Skeletal muscle tissue (tissue), 3 donors: ENCODE measurements at regions not wholly inside any gene's neighbourhood (a gene's known extent, or its start where the extent isn't known, plus 50 kb on each side); places are given as distances from the start of the nearest gene placed in this dataset.
"Not testable (repeated sequence)": the region's sequence is repeated elsewhere in the genome, so short reads cannot be mapped to it uniquely, and the experiment has no call there.

Experiments used
- H3K27ac ChIP-seq: one replicate; pipeline ENCODE4 v1.7.0; 2013; ENCODE audit warnings: mild to moderate bottlenecking, low read depth, low read length, inconsistent platforms
- H3K27me3 ChIP-seq, 3 donors: one replicate each; pipeline ENCODE4 v1.7.0; 2013; ENCODE audit warnings: low read length in 3 of 3; ENCODE audit not compliant: control insufficient read depth in 3 of 3, insufficient read depth in 3 of 3
- H3K36me3 ChIP-seq, 3 donors: one replicate each; pipeline ENCODE4 v1.7.0; 2013; ENCODE audit warnings: low read length in 3 of 3; ENCODE audit not compliant: control insufficient read depth in 3 of 3, insufficient read depth in 3 of 3
- H3K4me1 ChIP-seq, 3 donors: one replicate each; pipeline ENCODE4 v1.7.0; 2013; ENCODE audit warnings: low read length in 3 of 3, mild to moderate bottlenecking in 3 of 3; ENCODE audit not compliant: control insufficient read depth in 3 of 3, insufficient read depth in 3 of 3
- H3K4me3 ChIP-seq, 3 donors: one replicate each; pipeline ENCODE4 v1.7.0; 2013; ENCODE audit warnings: low read length in 3 of 3
- H3K9ac ChIP-seq, 3 donors: one replicate each; pipeline ENCODE4 v1.7.0; 2013; ENCODE audit warnings: low read length in 3 of 3, mild to moderate bottlenecking in 3 of 3, moderate library complexity in 2 of 3, low read depth in 1 of 3
- H3K9me3 ChIP-seq, 3 donors: one replicate each; pipeline ENCODE4 v1.7.0; 2013; ENCODE audit warnings: low read length in 3 of 3; ENCODE audit not compliant: control insufficient read depth in 3 of 3
- donor health status: Osteomylitis.

DNA sequence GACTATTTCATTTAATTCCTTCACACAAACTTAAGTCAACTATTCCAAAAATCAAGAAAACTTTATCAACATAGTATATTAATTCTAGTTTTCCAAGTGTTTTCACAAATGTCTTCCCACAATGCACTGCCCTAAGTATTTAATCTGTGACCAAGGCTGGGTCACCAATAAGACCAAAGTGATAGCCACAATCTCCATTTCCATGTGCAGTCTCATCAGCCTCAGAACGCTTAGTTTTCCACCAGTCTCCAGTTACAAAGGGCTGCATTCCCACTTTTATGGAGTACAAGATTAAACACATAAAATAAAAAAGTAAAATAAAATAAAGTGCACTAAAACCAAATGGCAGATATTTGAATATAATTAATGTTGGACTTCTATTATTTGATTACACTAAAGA is 371.6 kb upstream of the CCNH start:
- Histone ChIP-seq H3K9me3 (no peaks in the 10 kb centered on the region), H3K27ac (no peak overlapping the region), H3K4me3 (no peak overlapping the region), H3K36me3 (no peaks in the 10 kb centered on the region), H3K4me1 (no peaks in the 10 kb centered on the region), H3K9ac (no peak overlapping the region), H3K27me3 (peaks cover 0 to 6% (median 5%) of the 10 kb centered on the region in 3 donors)

DNA sequence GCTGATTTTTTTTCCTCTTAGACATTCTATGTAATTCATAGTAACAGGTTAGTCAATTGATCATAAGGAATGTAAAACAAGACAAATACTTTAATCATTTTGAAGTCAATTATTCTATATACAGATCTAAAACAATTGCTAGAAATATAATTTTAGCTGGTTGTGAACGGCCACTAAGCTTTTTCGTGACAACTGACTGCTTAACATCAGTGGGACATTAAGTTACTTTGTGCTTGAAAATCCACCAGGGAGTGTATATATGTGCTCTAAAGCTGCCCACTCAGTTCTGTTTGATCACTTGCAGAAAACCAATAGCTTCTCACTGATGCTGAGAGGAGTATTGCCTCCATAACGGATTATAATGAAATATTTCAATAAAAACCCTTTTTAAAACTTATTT is 370.2 kb upstream of the CCNH start:
- Histone ChIP-seq H3K4me1 (no peaks in the 10 kb centered on the region), H3K9me3 (no peaks in the 10 kb centered on the region), H3K4me3 (no peak overlapping the region), H3K36me3 (no peaks in the 10 kb centered on the region), H3K27me3 (peaks cover 0 to 6% (median 6%) of the 10 kb centered on the region in 3 donors), H3K9ac (no peak overlapping the region), H3K27ac (no peak overlapping the region)

DNA sequence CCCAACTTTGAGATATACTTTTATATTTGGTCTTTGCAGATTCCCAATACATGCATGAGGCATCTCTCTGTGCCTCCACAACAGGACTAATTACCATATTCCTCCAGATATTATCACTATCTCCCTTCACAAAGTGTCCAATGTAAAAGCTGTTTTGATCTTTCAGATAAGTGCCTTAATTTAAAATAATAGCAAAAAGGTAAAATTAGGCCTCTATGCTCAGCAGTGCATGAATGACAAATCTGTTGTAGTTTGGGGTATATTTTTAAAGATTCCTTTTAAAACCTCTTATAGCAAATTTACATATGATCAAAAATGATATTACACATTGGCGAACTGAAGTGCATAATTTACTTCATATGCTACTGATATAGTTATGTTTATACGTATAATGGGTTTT is 369.2 kb upstream of the CCNH start:
- Histone ChIP-seq H3K4me3 (no peak overlapping the region), H3K36me3 (no peaks in the 10 kb centered on the region), H3K9ac (no peak overlapping the region), H3K27ac (no peak overlapping the region), H3K9me3 (no peaks in the 10 kb centered on the region), H3K27me3 (peaks cover 0 to 6% (median 4%) of the 10 kb centered on the region in 3 donors), H3K4me1 (no peaks in the 10 kb centered on the region)

DNA sequence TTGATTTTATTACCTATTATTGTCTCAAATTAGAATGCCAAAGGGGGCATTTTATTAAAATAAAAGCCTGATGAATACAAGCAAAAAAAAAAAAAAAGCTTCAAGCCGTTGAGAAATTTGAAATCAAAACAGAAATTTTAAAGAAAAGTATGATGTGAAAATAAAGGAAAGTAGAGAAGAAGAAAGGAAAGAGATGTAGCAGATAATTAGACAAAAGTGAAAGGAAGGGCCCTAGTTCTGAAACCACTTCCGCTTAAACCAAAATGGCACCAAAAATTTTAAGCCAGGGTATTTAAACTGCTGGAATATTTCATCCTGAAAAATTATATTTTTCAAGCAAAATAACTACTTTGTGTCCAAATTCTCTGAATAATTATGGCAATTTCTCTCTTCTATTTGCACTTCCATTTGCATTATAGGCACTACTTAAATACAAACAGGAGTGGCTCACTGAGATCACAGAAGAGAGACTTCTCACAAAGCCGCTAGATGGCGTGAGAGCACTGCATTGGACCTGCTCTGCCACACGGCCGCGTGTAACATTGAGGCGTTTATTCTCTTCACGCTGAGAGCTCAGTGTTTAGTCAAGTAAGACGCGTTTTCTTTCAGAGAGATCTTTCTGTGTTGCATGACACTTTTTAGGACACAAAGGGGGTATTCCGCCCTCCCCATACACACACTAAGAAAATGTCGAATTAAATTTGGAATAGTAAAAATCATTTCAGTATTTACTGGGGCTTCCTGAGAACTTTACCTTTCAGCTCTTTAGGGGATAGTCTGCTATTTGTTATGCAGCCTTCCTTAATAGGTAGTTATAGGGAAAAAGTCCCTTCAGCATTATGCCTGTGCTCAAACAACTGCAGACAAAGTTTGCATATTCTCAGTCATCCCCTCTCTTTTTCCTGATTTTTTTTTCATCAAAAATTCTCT is 368.4 kb upstream of the CCNH start:
- H3K27ac ChIP-seq: no peak overlapping the region
- H3K36me3 ChIP-seq: no peaks in the 10 kb centered on the region
- H3K27me3 ChIP-seq: peaks cover 0 to 6% (median 4%) of the 10 kb centered on the region in 3 donors
- H3K4me1 ChIP-seq: no peaks in the 10 kb centered on the region
- H3K9me3 ChIP-seq: no peaks in the 10 kb centered on the region
- H3K9ac ChIP-seq: no peak overlapping the region
- H3K4me3 ChIP-seq: no peak overlapping the region

DNA sequence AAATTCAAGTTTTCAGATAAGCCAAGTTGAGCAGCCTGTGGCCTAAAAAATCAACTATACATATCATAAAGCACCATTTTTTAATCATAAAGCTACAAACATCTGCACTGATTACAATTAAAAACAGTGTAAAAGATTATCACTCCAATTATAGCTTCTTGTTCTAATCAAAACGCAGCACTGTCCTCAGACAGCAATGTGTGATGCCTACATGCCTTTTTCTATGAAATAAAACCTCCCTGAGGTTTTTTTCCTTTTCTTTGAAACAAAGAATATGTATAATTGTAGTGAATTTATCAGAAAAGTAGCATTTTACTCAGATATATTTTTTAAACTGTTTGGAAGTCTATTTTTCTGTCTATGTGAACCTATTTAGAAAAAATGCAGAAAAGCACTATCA is 366.1 kb upstream of the CCNH start:
- Histone ChIP-seq H3K27me3 (peaks cover 0 to 6% (median 4%) of the 10 kb centered on the region in 3 donors), H3K9me3 (no peaks in the 10 kb centered on the region), H3K9ac (no peak overlapping the region), H3K36me3 (no peaks in the 10 kb centered on the region), H3K27ac (no peak overlapping the region), H3K4me3 (no peak overlapping the region), H3K4me1 (no peaks in the 10 kb centered on the region)

DNA sequence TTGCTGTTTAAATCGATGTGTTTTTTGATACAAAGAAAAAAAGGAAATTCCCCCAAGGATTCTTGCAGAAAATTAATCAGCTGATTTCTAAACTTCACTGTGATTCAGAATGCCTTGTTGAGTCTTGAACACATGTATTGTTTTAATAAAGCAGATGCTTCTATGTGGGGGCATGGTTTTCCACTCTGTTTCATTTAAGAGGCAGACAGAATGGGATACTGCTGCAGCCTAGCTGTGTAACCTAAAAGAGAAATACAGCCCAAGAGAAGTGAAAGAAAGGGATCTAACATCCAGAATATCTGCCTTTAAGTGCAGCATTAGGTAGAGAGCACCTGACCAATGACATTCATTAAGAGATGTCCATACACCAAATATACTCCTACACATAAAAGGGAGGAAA is 365.1 kb upstream of the CCNH start:
- no peak overlapping the region for H3K27ac ChIP-seq

DNA sequence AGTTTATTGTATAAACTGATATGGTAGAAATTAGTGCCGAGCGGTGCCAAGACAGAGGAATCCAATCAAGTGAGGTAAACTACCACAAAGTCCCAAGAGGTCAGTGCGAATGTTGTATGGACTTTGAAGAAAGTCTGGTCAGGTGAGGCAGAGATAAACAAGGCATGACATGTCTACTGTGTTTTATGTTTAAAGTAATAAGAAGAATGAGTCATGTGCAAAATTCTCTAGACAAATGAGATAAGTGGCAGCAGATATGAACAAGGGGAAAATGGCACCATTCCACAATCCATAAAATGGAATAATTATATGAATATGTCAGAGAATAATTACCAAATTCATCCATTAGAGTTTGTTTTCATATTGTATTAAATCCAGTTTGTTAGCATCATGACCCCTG is 364.1 kb upstream of the CCNH start:
- Histone ChIP-seq H3K9ac (no peak overlapping the region), H3K4me3 (no peak overlapping the region), H3K4me1 (no peaks in the 10 kb centered on the region), H3K27me3 (peaks cover 2 to 8% (median 5%) of the 10 kb centered on the region in 3 donors), H3K27ac (no peak overlapping the region), H3K36me3 (no peaks in the 10 kb centered on the region), H3K9me3 (no peaks in the 10 kb centered on the region)

More for the DNA sequence above, 365.1 kb upstream of the CCNH start:
- Histone ChIP-seq H3K9me3 (no peaks in the 10 kb centered on the region), H3K9ac (no peak overlapping the region), H3K4me3 (no peak overlapping the region), H3K27me3 (peaks cover 0 to 8% (median 6%) of the 10 kb centered on the region in 3 donors), H3K4me1 (no peaks in the 10 kb centered on the region), H3K36me3 (no peaks in the 10 kb centered on the region)

DNA sequence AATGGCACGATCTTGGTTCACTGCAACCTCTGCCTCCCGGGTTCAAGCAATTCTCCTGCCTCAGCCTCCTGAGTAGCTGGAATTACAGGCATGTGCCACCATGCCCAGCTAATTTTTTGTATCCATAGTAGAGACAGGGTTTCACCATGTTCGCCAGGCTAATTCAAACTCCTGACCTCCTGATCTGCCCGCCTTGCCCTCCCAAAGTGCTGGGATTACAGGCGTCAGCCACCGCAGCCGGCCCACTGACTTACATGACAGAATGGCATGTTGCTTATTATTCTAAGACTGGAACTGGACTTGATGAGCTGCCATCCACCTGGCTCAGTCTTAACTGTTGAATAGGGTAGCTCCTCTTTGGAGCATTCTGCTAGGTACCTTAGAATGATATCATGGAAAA is 363.6 kb upstream of the CCNH start:
- not testable (repeated sequence) for H3K9ac ChIP-seq, H3K36me3 ChIP-seq, H3K27ac ChIP-seq, H3K9me3 ChIP-seq, H3K4me1 ChIP-seq, H3K4me3 ChIP-seq, H3K27me3 ChIP-seq

DNA sequence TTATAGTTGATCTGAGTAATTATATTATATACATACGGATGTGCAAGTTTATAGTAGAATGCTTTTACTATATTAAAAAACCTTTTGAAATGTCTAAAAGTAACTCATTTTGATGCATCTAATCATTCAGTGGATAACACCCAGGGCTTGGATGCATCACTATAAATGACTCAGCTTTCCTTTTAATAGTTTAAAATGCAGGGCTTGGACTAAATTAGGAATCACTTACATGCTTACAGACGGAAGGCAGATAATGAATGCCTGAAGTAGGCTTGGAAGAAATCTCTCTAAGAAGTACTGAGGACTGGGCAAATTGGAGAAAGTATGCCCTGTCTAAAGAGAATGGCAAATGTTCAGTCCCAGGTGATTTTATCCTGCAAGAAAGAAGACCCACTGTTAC is 362.5 kb upstream of the CCNH start:
- Histone ChIP-seq H3K27me3 (peaks cover 0 to 17% (median 2%) of the 10 kb centered on the region in 3 donors), H3K36me3 (no peaks in the 10 kb centered on the region), H3K9me3 (no peaks in the 10 kb centered on the region), H3K27ac (no peak overlapping the region), H3K9ac (no peak overlapping the region), H3K4me3 (no peak overlapping the region), H3K4me1 (no peaks in the 10 kb centered on the region)

DNA sequence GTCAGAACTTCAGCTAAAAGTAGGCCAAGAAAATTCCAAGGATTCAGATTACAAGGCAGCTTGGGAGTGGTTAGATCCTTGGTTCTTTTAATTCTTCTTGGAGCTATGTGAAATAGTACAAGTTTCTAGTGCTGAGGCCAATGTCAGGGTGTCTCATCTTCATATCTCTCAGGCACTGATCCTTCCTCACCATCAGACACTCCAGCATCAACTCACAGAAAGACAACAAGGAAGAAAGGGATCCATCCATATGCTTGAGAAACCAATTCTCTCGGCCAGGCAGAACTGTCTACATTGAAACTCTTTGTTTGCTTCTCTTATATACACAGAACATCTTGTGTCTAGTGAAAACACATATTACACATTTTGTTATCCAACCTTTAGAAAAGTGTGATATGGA is 362.1 kb upstream of the CCNH start:
- H3K9ac ChIP-seq: no peak overlapping the region
- no peaks in the 10 kb centered on the region for H3K4me1 ChIP-seq
- no peaks in the 10 kb centered on the region for H3K36me3 ChIP-seq
- peaks cover 0 to 20% (median 2%) of the 10 kb centered on the region in 3 donors for H3K27me3 ChIP-seq
- H3K4me3 ChIP-seq: no peak overlapping the region
- no peak overlapping the region for H3K27ac ChIP-seq
- H3K9me3 ChIP-seq: no peaks in the 10 kb centered on the region
